HG02798 (cell line): ENCODE measurements at regions not wholly inside any gene's neighbourhood (a gene's known extent, or its start where the extent isn't known, plus 50 kb on each side); places are given as distances from the start of the nearest gene placed in this dataset.
"Not testable (repeated sequence)": the region's sequence is repeated elsewhere in the genome, so short reads cannot be mapped to it uniquely, and the experiment has no call there.

ENCODE experiments used
- ATAC-seq: cut with Tn5 transposase; IDR thresholded peaks from one replicate; pipeline ENCODE4 v1.9.1; 2021; ENCODE audit warnings: mild to moderate bottlenecking; ENCODE audit not compliant: unreplicated experiment, poor library complexity

- no peak for ATAC-seq
These were observed 275.8 kb downstream of the FOXL1 start for GRCh38 chr16:86854058-86854621.

DNA sequence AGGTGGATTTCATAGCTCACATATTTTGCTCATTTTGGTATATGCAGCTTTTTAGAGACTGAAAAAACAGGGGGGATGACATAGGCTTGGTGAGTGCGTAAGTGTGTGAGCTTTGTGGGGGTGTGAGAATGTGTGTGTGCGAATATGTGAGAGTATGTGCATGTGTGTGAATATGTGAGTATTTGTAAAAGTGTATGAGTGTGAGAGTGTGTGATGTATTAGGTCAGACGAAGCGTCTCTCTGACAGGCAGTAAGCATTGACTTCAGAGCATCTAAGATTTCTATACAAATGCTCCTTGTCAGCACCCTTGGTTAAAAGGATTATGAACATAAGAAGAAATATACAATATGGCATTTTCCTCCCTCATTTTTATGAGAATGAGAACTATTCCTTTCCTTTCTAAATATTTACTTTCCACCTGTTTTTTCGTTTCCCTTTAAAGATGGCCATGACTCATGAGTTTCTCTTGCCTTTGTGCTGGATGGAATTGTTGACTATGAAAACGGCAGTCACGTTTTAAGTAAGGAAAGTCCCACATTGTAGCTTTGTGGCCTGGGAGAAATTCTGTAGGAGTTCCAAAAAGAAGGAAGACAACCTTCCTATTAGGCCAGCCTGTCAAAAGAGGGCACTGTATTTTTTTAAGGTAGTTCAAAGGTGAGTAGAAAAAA is 276.4 kb downstream of the FOXL1 start:
- no peak for ATAC-seq

DNA sequence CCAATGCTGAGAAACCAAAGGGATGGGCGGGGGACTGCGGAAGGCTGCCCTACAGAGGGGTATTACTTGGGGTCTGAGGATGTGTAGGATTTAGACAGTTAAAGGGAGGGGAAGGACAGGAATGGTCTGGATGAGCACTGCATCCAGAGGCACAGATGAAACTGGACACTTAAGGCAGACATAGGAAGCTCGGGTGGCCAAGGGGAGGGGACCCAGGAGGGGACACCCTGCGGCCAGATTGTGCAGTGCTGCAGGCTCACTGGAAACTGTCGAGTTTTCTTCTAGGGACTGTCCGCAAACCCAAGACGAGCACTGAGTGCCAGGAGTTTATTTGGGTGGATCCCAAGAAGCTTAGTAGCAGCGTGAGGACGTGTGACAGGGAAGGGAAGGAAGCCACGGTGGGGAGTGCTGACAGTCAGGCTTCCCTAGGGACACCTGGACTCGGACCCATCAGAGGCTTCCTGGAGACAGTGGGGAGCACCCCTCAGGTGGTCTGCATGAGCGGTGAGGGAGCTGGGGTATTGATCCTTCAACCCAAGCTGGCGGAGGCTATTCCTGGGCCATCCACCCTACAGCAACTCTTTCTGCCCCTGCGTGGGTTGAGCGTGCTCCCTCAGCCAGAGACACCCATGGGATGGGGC is 278.7 kb downstream of the FOXL1 start:
- ATAC-seq, result no peak

- ATAC-seq, result no peak
These were observed 279.5 kb downstream of the FOXL1 start for GRCh38 chr16:86857807-86858206.

DNA sequence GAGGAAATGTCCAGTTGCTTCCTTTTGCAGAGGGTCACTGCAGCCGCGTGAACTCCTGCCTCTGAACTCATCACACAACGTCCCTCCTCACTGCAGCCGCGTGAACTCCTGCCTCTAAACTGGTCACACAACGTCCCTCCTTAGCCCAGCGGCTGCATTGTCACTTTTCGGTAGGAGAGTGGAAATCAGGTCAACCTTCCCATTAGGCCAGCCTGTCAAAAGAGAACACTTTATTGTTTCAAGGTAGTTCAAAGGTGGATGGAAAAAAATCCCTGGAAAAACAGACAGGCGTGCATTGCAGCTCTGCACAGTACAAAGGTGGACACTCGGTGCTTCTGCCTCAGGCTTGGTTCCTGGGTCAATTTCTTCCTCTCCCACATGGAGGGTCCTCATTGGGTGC is 280.2 kb downstream of the FOXL1 start:
- ATAC-seq, result no peak

DNA sequence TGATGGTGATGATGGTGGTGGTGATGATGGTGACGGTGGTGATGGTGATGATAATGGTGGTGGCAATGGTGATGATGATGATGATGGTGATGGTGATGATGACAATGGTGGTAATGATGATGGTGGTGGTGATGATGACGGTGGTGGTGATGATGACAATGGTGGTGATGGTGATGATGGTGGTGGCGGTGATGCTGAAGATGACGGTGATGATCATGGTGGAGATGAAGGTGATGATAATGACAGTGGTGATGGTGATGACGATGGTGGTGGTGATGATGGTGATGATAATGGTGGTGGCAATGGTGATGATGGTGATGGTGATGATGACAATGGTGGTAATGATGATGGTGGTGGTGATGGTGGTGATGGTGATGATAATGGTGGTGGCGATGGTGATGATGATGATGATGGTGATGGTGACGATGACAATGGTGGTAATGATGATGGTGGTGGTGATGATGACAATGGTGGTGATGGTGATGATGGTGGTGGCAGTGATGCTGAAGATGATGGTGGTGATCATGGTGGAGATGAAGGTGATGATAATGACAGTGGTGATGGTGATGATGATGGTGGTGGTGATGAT is 283.0 kb downstream of the FOXL1 start:
- ATAC-seq, result not testable (repeated sequence)

DNA sequence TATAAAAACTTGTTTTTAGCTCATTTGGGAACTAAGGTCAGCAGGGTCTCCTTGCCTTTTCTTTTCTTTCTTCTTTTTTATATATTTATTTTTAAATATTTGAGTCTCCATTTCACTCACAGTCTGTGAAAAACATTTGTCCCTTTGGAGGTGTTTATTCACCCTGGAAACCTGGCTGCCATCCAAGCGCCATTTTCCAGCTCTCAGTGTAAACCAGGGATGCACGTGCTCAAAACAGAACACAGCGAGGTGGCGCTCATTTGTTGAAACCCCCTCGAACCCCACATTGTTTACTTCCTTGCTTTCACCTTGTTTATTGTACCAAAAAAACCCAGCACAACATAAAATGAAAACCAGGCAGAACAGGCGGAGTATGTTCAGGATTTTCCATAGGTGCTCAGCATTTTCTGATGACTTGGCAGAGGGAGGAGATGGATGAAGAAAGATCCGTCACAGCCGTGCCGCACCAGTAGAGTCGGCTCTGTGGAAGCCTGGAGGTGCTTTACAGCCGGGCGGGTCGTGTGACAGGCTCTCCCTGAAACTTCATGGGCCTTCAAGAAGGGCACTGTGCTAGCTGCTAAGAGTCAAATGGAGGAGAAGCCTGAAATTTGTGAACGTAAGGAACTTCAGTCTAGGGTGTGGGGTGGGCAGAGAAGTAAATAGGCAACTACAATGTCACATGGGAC is 284.4 kb downstream of the FOXL1 start:
- ATAC-seq, result no peak

GRCh38 chr16:86863609-86864008 is 285.3 kb downstream of the FOXL1 start:
- ATAC-seq, result no peak

DNA sequence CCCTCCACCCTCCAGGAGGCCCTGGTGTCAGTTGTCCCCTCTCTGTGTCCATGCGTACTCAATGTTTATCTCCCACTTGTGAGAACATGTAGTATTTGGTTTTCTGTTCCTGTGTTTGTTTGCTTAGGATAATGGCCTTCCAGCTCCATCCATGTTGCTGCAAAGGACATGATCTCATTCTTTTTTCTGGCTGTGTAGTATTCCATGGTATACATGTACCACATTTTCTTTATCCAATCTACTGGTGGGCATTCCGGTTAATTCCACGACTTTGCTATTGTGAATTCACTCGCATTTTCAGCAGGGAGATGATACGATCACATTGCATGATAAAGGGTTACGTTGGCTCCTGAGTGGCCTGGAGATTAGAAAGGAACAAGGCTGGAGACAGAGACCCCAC is 286.2 kb downstream of the FOXL1 start:
- no peak for ATAC-seq

GRCh38 chr16:86865851-86866662 is 287.7 kb downstream of the FOXL1 start:
- no peak for ATAC-seq

GRCh38 chr16:86866986-86867722 is 288.8 kb downstream of the FOXL1 start:
- no peak for ATAC-seq

DNA sequence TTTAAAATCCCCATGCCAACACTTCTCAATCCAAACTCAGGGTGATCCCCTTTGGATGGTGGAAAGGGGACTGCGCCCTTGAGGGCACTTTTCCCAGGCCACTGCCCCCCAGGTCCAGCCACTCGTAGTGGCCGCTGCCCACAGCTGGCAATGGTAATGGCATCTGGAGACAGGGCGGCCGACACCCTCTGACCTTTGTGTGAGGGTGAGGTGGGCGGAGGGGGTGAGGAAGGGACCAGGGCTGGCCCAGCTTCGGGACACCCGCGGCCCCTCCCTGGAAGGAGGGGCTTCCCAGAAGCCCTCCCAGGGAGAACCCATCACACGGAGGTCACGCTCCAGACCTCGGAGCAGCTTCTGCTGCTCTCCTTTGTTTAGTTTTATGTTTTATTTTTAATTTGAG is 289.7 kb downstream of the FOXL1 start:
- ATAC-seq, result no peak

DNA sequence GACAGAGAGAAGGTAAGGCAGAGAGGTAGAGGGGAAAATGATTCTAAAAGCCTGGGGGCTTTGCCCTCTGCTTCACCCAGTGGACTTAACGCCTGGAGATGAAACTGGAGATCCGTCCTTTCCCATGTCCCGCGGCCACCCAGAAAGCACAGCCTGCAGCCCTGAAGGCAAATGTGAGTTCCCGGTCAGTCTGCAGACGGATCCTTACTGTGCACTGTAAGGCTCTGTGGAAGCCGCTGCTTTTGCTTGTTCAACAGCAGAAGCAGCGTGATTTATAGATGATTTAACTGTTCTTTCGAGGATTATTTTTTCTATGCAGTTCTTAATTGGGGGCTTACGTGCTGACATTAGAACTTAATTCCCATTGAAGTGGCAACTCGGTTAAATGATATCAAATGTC is 290.4 kb downstream of the FOXL1 start:
- no peak for ATAC-seq

GRCh38 chr16:86869288-86870022 is 291.1 kb downstream of the FOXL1 start:
- no peak for ATAC-seq

DNA sequence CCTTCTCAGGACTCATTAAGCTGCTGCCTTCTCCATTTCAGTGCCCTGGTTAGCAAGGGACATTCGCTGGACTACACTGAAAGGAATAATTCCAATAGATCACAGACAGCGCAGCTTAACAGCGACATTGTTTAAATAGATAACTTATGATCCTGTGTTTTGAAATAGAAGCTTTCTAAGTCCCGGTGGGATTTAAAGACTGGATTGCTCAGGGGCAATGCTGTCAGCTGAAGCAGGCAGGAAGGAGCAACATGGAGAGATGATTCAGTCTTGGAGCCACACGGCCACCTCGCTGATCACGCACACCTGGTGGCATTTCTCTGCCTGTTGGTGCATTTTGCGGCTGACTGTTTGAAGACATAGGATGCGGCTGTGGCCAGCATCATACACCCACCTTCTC is 292.0 kb downstream of the FOXL1 start:
- no peak for ATAC-seq

DNA sequence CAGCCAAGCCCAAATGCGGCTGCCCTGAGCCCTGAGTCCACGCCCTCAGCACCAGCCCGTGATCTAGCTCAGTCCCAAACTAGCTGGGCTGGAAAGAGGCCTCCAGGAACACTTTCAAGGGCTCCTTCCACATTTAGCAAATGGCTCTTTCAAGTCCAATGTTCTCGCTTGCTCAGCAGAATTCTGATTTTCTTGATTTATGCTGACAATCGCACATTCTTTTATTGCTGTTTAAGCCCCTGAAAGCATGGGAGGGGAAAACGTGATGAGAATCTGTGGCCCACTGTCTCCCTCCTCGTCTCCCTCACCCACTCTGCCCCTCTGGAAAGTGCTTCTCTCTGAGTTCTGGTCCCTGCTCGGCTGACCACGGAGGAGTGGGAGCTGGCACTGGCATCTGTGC is 293.8 kb downstream of the FOXL1 start:
- ATAC-seq, result no peak

DNA sequence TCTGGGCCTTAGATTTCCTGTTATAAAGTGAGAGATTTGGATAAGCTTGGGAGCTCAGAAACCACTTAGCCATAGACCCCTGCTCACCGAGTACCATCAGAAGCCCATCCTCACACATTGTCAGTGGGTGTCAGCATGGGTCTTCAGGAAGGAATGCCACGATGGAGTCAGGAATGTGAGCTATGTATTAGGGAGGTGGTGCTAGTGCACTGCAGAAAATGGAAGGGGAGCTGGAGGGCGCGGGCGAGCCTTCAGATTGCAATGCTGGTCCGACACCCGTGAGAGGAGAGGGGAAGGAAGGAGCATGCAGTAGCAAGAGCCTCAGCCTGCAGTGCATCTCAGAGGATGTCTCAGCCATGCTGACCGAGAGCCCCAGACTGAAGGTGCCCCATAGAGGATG is 294.5 kb downstream of the FOXL1 start:
- no peak for ATAC-seq

DNA sequence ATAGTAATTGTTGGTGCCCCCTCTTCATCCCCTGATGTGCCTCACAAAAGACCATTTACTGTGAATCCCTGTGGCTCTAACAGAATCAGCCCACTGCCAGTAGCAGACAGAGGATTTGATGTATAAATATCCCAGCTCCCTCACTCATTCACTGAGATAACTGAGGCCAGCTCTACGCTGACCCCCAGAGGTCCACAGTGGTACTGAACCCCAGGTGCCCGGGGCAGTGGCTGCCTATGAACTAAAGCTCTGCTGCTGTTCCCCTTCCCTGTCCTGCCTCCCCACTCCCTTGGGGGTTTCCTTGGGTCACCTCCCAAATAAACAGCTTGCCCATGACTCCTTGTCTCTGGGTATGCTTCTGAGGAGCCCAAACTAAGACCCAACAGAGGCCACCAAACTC is 295.8 kb downstream of the FOXL1 start:
- ATAC-seq, result no peak

GRCh38 chr16:86876499-86876898 is 298.1 kb downstream of the FOXL1 start:
- ATAC-seq, result no peak
